ENCODE measurements at regions not wholly inside any gene's neighbourhood (a gene's known extent, or its start where the extent isn't known, plus 50 kb on each side); places are given as distances from the start of the nearest gene placed in this dataset.

GRCh38 chr13:55199134-55199533 lies 1941.6 kb upstream of the PRR20A start:
- TF ChIP-seq, protein P1, sequence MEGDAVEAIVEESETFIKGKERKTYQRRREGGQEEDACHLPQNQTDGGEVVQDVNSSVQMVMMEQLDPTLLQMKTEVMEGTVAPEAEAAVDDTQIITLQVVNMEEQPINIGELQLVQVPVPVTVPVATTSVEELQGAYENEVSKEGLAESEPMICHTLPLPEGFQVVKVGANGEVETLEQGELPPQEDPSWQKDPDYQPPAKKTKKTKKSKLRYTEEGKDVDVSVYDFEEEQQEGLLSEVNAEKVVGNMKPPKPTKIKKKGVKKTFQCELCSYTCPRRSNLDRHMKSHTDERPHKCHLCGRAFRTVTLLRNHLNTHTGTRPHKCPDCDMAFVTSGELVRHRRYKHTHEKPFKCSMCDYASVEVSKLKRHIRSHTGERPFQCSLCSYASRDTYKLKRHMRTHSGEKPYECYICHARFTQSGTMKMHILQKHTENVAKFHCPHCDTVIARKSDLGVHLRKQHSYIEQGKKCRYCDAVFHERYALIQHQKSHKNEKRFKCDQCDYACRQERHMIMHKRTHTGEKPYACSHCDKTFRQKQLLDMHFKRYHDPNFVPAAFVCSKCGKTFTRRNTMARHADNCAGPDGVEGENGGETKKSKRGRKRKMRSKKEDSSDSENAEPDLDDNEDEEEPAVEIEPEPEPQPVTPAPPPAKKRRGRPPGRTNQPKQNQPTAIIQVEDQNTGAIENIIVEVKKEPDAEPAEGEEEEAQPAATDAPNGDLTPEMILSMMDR (conservative IDR thresholded peaks at IDR 0.05; ENCODE audit: low read depth, low read length) = no peak
- no peak overlapping the region for H3K4me3 ChIP-seq (ENCODE audit: low read depth, low read length)
- no peak for DNase-seq (ENCODE audit: low read depth)

GRCh38 chr13:55214841-55215345 lies 1925.8 kb upstream of the PRR20A start:
- no peak for DNase-seq (ENCODE audit: low read depth)
- TF ChIP-seq, protein P1 (conservative IDR thresholded peaks at IDR 0.05; ENCODE audit: low read depth, low read length) = no peak
- H3K4me3 ChIP-seq (ENCODE audit: low read depth, low read length) = no peak overlapping the region

GRCh38 chr13:55219538-55219937 lies 1921.2 kb upstream of the PRR20A start:
- no peak overlapping the region for H3K4me3 ChIP-seq (ENCODE audit: low read depth, low read length)
- no peak for DNase-seq (ENCODE audit: low read depth)
- TF ChIP-seq, protein P1 (conservative IDR thresholded peaks at IDR 0.05; ENCODE audit: low read depth, low read length) = no peak

GRCh38 chr13:55229906-55230569 lies 1910.7 kb upstream of the PRR20A start:
- no peak overlapping the region for H3K4me3 ChIP-seq (ENCODE audit: low read depth, low read length)
- DNase-seq (ENCODE audit: low read depth) = no peak
- TF ChIP-seq, protein P1 (conservative IDR thresholded peaks at IDR 0.05; ENCODE audit: low read depth, low read length) = no peak

- H3K4me3 ChIP-seq (ENCODE audit: low read depth, low read length) = no peak overlapping the region
- TF ChIP-seq, protein P1 (conservative IDR thresholded peaks at IDR 0.05; ENCODE audit: low read depth, low read length) = no peak
- DNase-seq (ENCODE audit: low read depth) = no peak
Measured at GRCh38 chr13:55230570-55230908, 1910.2 kb upstream of the PRR20A start.

GRCh38 chr13:55234311-55234710 lies 1906.4 kb upstream of the PRR20A start:
- TF ChIP-seq, protein P1 (conservative IDR thresholded peaks at IDR 0.05; ENCODE audit: low read depth, low read length) = no peak
- DNase-seq (ENCODE audit: low read depth) = no peak
- no peak overlapping the region for H3K4me3 ChIP-seq (ENCODE audit: low read depth, low read length)

- H3K4me3 ChIP-seq (ENCODE audit: low read depth, low read length) = no peak overlapping the region
- no peak for DNase-seq (ENCODE audit: low read depth)
- TF ChIP-seq, protein P1 (conservative IDR thresholded peaks at IDR 0.05; ENCODE audit: low read depth, low read length) = peak; percentile 46
Measured at GRCh38 chr13:55245005-55245644, 1895.6 kb upstream of the PRR20A start.

All from epithelial cell of proximal tubule (primary cell).